ENCODE measurements at regions not wholly inside any gene's neighbourhood (a gene's known extent, or its start where the extent isn't known, plus 50 kb on each side); places are given as distances from the start of the nearest gene placed in this dataset.

DNA sequence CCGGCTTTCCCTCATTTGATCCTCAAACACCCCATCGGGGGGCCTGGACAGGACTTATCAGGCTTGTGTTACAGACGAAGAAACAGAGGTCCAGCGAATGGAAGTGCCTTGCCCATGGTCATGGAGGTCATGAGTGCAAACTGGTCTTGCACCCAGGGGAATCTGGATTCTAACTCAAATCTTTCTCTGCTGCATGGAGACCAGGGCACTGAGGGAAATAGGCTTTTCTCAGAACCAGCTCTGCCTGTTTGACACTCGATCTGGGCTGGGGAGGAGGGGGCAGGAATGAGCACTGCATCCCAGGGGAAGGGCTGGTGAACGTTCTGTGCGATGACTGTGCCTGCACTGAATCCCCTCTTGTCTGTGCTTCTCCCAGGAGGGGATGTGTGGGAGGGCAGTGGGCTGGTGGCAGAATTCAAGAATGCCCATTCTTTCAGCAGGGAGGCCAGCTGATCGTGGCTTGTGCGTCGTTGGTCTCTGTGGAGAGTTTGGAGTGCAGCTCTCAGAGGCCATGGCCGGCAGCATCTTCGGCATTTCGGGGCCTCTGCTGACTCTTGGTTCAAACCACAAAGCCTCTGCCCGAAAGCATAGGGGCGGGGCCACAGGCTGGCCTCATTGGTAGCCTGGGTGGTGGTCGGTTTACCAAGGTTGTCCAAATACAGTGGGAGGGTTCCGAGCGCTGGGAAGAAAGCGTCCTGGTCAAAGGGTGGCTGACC, 171.6 kb downstream of the DDX1 start:
- H3K27me3 Mint-ChIP-seq (ENCODE audit: unreplicated experiment), result peaks cover 84% of the 10 kb centered on the region
- no peak for DNase-seq
- TF ChIP-seq, protein P1, sequence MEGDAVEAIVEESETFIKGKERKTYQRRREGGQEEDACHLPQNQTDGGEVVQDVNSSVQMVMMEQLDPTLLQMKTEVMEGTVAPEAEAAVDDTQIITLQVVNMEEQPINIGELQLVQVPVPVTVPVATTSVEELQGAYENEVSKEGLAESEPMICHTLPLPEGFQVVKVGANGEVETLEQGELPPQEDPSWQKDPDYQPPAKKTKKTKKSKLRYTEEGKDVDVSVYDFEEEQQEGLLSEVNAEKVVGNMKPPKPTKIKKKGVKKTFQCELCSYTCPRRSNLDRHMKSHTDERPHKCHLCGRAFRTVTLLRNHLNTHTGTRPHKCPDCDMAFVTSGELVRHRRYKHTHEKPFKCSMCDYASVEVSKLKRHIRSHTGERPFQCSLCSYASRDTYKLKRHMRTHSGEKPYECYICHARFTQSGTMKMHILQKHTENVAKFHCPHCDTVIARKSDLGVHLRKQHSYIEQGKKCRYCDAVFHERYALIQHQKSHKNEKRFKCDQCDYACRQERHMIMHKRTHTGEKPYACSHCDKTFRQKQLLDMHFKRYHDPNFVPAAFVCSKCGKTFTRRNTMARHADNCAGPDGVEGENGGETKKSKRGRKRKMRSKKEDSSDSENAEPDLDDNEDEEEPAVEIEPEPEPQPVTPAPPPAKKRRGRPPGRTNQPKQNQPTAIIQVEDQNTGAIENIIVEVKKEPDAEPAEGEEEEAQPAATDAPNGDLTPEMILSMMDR (IDR thresholded peaks at IDR 0.05; ENCODE audit: unreplicated experiment), result no peak
- no peak overlapping the region for H3K4me3 Mint-ChIP-seq (ENCODE audit: low read depth, unreplicated experiment)
- intact Hi-C loops (cut with micrococcal nuclease; ENCODE audit: unreplicated experiment), result no loop called here
- CTCF ChIA-PET, result no interaction called here
- H3K27ac Mint-ChIP-seq (ENCODE audit: unreplicated experiment), result no peak overlapping the region
- H3K9me3 Mint-ChIP-seq (ENCODE audit: low read depth, unreplicated experiment), result no peaks in the 10 kb centered on the region
- no peaks in the 10 kb centered on the region for H3K36me3 Mint-ChIP-seq (ENCODE audit: insufficient read depth, unreplicated experiment)
- BruUV-seq (replicated peaks), result no TSS peak
- H3K4me1 Mint-ChIP-seq (ENCODE audit: low read depth, unreplicated experiment), result no peaks in the 10 kb centered on the region

GRCh38 chr2:15763822-15764682, 172.4 kb downstream of the DDX1 start:
- CTCF ChIA-PET, result no interaction called here
- no peak overlapping the region for H3K27ac Mint-ChIP-seq (ENCODE audit: unreplicated experiment)
- no TSS peak for BruUV-seq (replicated peaks)
- H3K36me3 Mint-ChIP-seq (ENCODE audit: insufficient read depth, unreplicated experiment), result no peaks in the 10 kb centered on the region
- H3K27me3 Mint-ChIP-seq (ENCODE audit: unreplicated experiment), result peaks cover 86% of the 10 kb centered on the region
- intact Hi-C loops (cut with micrococcal nuclease; ENCODE audit: unreplicated experiment), result no loop called here
- no peaks in the 10 kb centered on the region for H3K4me1 Mint-ChIP-seq (ENCODE audit: low read depth, unreplicated experiment)
- no peak for DNase-seq
- H3K9me3 Mint-ChIP-seq (ENCODE audit: low read depth, unreplicated experiment), result no peaks in the 10 kb centered on the region
- TF ChIP-seq, protein P1 (IDR thresholded peaks at IDR 0.05; ENCODE audit: unreplicated experiment), result no peak
- no peak overlapping the region for H3K4me3 Mint-ChIP-seq (ENCODE audit: low read depth, unreplicated experiment)

- DNase-seq, result no peak
- Mint-ChIP-seq H3K36me3 (ENCODE audit: insufficient read depth, unreplicated experiment) (no peaks in the 10 kb centered on the region), H3K4me1 (ENCODE audit: low read depth, unreplicated experiment) (no peaks in the 10 kb centered on the region), H3K9me3 (ENCODE audit: low read depth, unreplicated experiment) (no peaks in the 10 kb centered on the region), H3K27me3 (ENCODE audit: unreplicated experiment) (peaks cover 92% of the 10 kb centered on the region), H3K4me3 (ENCODE audit: low read depth, unreplicated experiment) (no peak overlapping the region), H3K27ac (ENCODE audit: unreplicated experiment) (no peak overlapping the region)
- CTCF ChIA-PET, result no interaction called here
- intact Hi-C loops (cut with micrococcal nuclease; ENCODE audit: unreplicated experiment), result no loop called here
- BruUV-seq (replicated peaks), result no TSS peak
- TF ChIP-seq, protein P1 (IDR thresholded peaks at IDR 0.05; ENCODE audit: unreplicated experiment), result no peak
These were observed 173.0 kb downstream of the DDX1 start for GRCh38 chr2:15764683-15765011.

- H3K4me3 Mint-ChIP-seq (ENCODE audit: low read depth, unreplicated experiment), result no peak overlapping the region
- H3K36me3 Mint-ChIP-seq (ENCODE audit: insufficient read depth, unreplicated experiment), result no peaks in the 10 kb centered on the region
- H3K4me1 Mint-ChIP-seq (ENCODE audit: low read depth, unreplicated experiment), result no peaks in the 10 kb centered on the region
- DNase-seq, result no peak
- CTCF ChIA-PET, result no interaction called here
- TF ChIP-seq, protein P1 (IDR thresholded peaks at IDR 0.05; ENCODE audit: unreplicated experiment), result no peak
- intact Hi-C loops (cut with micrococcal nuclease; ENCODE audit: unreplicated experiment), result no loop called here
- H3K27me3 Mint-ChIP-seq (ENCODE audit: unreplicated experiment), result peaks cover 95% of the 10 kb centered on the region
- no TSS peak for BruUV-seq (replicated peaks)
- no peaks in the 10 kb centered on the region for H3K9me3 Mint-ChIP-seq (ENCODE audit: low read depth, unreplicated experiment)
- no peak overlapping the region for H3K27ac Mint-ChIP-seq (ENCODE audit: unreplicated experiment)
These were observed 173.5 kb downstream of the DDX1 start for GRCh38 chr2:15765211-15765610.

All from Calu3 (cell line).